Ascending aorta (tissue), 2 donors: ENCODE measurements at regions not wholly inside any gene's neighbourhood (a gene's known extent, or its start where the extent isn't known, plus 50 kb on each side); places are given as distances from the start of the nearest gene placed in this dataset.

Source experiments
- DNase-seq, 2 donors: peaks; one replicate each; pipeline ENCODE4 v3.0.0-alpha.2; 2019; ENCODE audit warnings: low spot score in 2 of 2
- H3K27ac ChIP-seq, 2 donors: fragments of 200-600 bp; sonication (generic); one replicate each; pipeline ENCODE4 v1.5.1; 2016 to 2017; ENCODE audit warnings: mild to moderate bottlenecking in 1 of 2
- H3K27me3 ChIP-seq: fragments of 200-600 bp; sonication (generic); one replicate; pipeline ENCODE4 v1.5.1; 2017
- H3K36me3 ChIP-seq, 2 donors: fragments of 200-600 bp; sonication (generic); one replicate each; pipeline ENCODE4 v1.5.1; 2016
- H3K4me1 ChIP-seq, 2 donors: fragments of 200-600 bp; sonication (generic); one replicate each; pipeline ENCODE4 v1.5.1; 2016 to 2017; ENCODE audit warnings: mild to moderate bottlenecking in 1 of 2
- H3K4me3 ChIP-seq, 2 donors: fragments of 200-600 bp; sonication (generic); one replicate each; pipeline ENCODE4 v1.5.1; 2016 to 2017; ENCODE audit warnings: mild to moderate bottlenecking in 1 of 2
- H3K9me3 ChIP-seq, 2 donors: fragments of 200-600 bp; sonication (generic); one replicate each; pipeline ENCODE4 v1.5.1; 2016
- CTCF ChIP-seq, 3 experiments: fragments of 200-600 bp in 2 of 3; fragments of 450-650 bp in 1 of 3; sonication (generic) in 2 of 3; IDR thresholded peaks; one replicate each; pipeline ENCODE4 v1.5.1; 2016 to 2019; ENCODE audit warnings: antibody characterized with exemption in 3 of 3, mild to moderate bottlenecking in 1 of 3, moderate library complexity in 1 of 3
- intact Hi-C: fragments of 100-400 bp; cut with DNase I; formaldehyde crosslinking; loops from one replicate; pipeline ENCODE4 v1.15.1; 2023

GRCh38 chr21:32216293-32216692 lies 62.6 kb downstream of the MIS18A start:
- Histone ChIP-seq H3K36me3 (no peaks in the 10 kb centered on the region), H3K4me1 (no peaks in the 10 kb centered on the region), H3K27me3 (no peaks in the 10 kb centered on the region), H3K9me3 (peaks cover 0 to 4% of the 10 kb centered on the region in 2 donors), H3K27ac (no peak overlapping the region), H3K4me3 (no peak overlapping the region)
- TF ChIP-seq CTCF (IDR thresholded peaks at IDR 0.05), result no peak
- intact Hi-C loops, result no loop called here
- no peak for DNase-seq

- H3K27ac ChIP-seq, result no peak overlapping the region
- no peak overlapping the region for H3K4me3 ChIP-seq
- no peaks in the 10 kb centered on the region for H3K4me1 ChIP-seq
- H3K9me3 ChIP-seq, result no peaks in the 10 kb centered on the region
- no peak for DNase-seq
- TF ChIP-seq CTCF (IDR thresholded peaks at IDR 0.05), result no peak
- no peaks in the 10 kb centered on the region for H3K36me3 ChIP-seq
- intact Hi-C loops, result no loop called here
- no peaks in the 10 kb centered on the region for H3K27me3 ChIP-seq
Observed at GRCh38 chr21:32215306-32215685, 63.6 kb downstream of the MIS18A start.

- Histone ChIP-seq H3K36me3 (no peaks in the 10 kb centered on the region), H3K9me3 (no peaks in the 10 kb centered on the region), H3K4me1 (no peaks in the 10 kb centered on the region), H3K27me3 (no peaks in the 10 kb centered on the region), H3K27ac (no peak overlapping the region), H3K4me3 (no peak overlapping the region)
- TF ChIP-seq CTCF (IDR thresholded peaks at IDR 0.05), result no peak
- no peak for DNase-seq
- intact Hi-C loops, result no loop called here
Observed at GRCh38 chr21:32214654-32215305, 64.1 kb downstream of the MIS18A start.

GRCh38 chr21:32212116-32212515 lies 66.7 kb downstream of the MIS18A start:
- H3K9me3 ChIP-seq, result no peaks in the 10 kb centered on the region
- TF ChIP-seq CTCF (IDR thresholded peaks at IDR 0.05), result no peak
- intact Hi-C loops, result no loop called here

GRCh38 chr21:32211306-32211705 lies 67.5 kb downstream of the MIS18A start:
- no peak for DNase-seq
- H3K27me3 ChIP-seq, result no peaks in the 10 kb centered on the region
- no peak for TF ChIP-seq CTCF (IDR thresholded peaks at IDR 0.05)
- H3K4me3 ChIP-seq, result no peak overlapping the region
- no peaks in the 10 kb centered on the region for H3K4me1 ChIP-seq
- intact Hi-C loops, result no loop called here
- H3K9me3 ChIP-seq, result no peaks in the 10 kb centered on the region
- H3K27ac ChIP-seq, result no peak overlapping the region
- H3K36me3 ChIP-seq, result no peaks in the 10 kb centered on the region

More at GRCh38 chr21:32212116-32212515, 66.7 kb downstream of the MIS18A start:
- H3K36me3 ChIP-seq, result no peaks in the 10 kb centered on the region
- H3K4me3 ChIP-seq, result no peak overlapping the region
- H3K27ac ChIP-seq, result no peak overlapping the region
- no peaks in the 10 kb centered on the region for H3K4me1 ChIP-seq
- no peak for DNase-seq
- no peaks in the 10 kb centered on the region for H3K27me3 ChIP-seq

GRCh38 chr21:32209580-32209979 lies 69.3 kb downstream of the MIS18A start:
- Histone ChIP-seq H3K9me3 (no peaks in the 10 kb centered on the region), H3K4me3 (no peak overlapping the region), H3K4me1 (no peaks in the 10 kb centered on the region), H3K27me3 (no peaks in the 10 kb centered on the region), H3K36me3 (no peaks in the 10 kb centered on the region), H3K27ac (no peak overlapping the region)
- intact Hi-C loops, result no loop called here
- TF ChIP-seq CTCF (IDR thresholded peaks at IDR 0.05), result no peak
- DNase-seq, result no peak
